ENCODE measurements at regions not wholly inside any gene's neighbourhood (a gene's known extent, or its start where the extent isn't known, plus 50 kb on each side); places are given as distances from the start of the nearest gene placed in this dataset.

GRCh38 chr13:40505196-40505595, 161.2 kb downstream of the FOXO1 start:
- CTCF ChIA-PET: no interaction called here
- POLR2A ChIA-PET: no interaction called here
- ATAC-seq (ENCODE audit: low read depth): no peak
- DNase-seq: no peak
- no peak overlapping the region for H3K4me3 Mint-ChIP-seq
- no peaks in the 10 kb centered on the region for H3K4me1 Mint-ChIP-seq
- intact Hi-C loops (cut with micrococcal nuclease): no loop called here
- H3K9me3 Mint-ChIP-seq: no peaks in the 10 kb centered on the region
- H3K27ac Mint-ChIP-seq: no peak overlapping the region
- no peak for TF ChIP-seq CTCF (IDR thresholded peaks at IDR 0.05)
- no peaks in the 10 kb centered on the region for H3K27me3 Mint-ChIP-seq
- H3K36me3 Mint-ChIP-seq (ENCODE audit: low read depth): no peaks in the 10 kb centered on the region
